H1 (cell line): ENCODE measurements at regions not wholly inside any gene's neighbourhood (a gene's known extent, or its start where the extent isn't known, plus 50 kb on each side); places are given as distances from the start of the nearest gene placed in this dataset.

Source experiments
- CTCF ChIA-PET: fragments of 300-600 bp; sonication (Branson Sonifier 250); formaldehyde crosslinking; loops from one replicate; lab custom pipeline; 2021; ENCODE audit not compliant: partially characterized antibody; lab: Charles Lee
- POLR2A ChIA-PET: fragments of 300-600 bp; sonication (Branson Sonifier 250); formaldehyde crosslinking; loops from one replicate; lab custom pipeline; 2021; ENCODE audit warnings: inconsistent platforms; ENCODE audit not compliant: partially characterized antibody; lab: Charles Lee
- DNase-seq, 2 experiments: peaks; one replicate each; pipeline versions ENCODE4 v3.0.0 to v3.0.0-alpha.2; 2010 to 2022; ENCODE audit warnings: low spot score in 2 of 2, low read depth in 1 of 2, mixed read lengths in 1 of 2
- FAIRE-seq: peaks from 2 replicates; lab custom pipeline; 2011; peaks lifted over from hg19 to GRCh38; lab: Jason Lieb, UNC
- H2AFZ ChIP-seq: 2 replicates; pipeline ENCODE4 v1.8.1; 2012; ENCODE audit warnings: low read length, inconsistent platforms
- H2AK5ac ChIP-seq: 2 replicates; pipeline ENCODE4 v1.6.1; 2013; ENCODE audit warnings: low read depth, low read length
- H2BK120ac ChIP-seq: replicated peaks from 2 replicates; pipeline ENCODE3; 2013; ENCODE audit warnings: low read depth, low read length, inconsistent platforms
- H2BK12ac ChIP-seq: 2 replicates; pipeline ENCODE4 v1.6.1; 2013; ENCODE audit warnings: low read depth, low read length
- H2BK15ac ChIP-seq: 2 replicates; pipeline ENCODE4 v1.6.1; 2013; ENCODE audit warnings: low read length
- H2BK20ac ChIP-seq: 2 replicates; pipeline ENCODE4 v1.6.1; 2013; ENCODE audit warnings: low read length
- H2BK5ac ChIP-seq: 2 replicates; pipeline ENCODE4 v1.6.1; 2013; ENCODE audit warnings: low read depth, low read length
- H3K14ac ChIP-seq: 2 replicates; pipeline ENCODE4 v1.6.1; 2013; ENCODE audit warnings: inconsistent platforms; ENCODE audit not compliant: insufficient read length
- H3K18ac ChIP-seq: 2 replicates; pipeline ENCODE4 v1.6.1; 2013; ENCODE audit warnings: low read length; ENCODE audit errors: extremely low read depth
- H3K23ac ChIP-seq: 2 replicates; pipeline ENCODE4 v1.6.1; 2013; ENCODE audit warnings: inconsistent platforms; ENCODE audit not compliant: insufficient read length
- H3K23me2 ChIP-seq: 2 replicates; pipeline ENCODE4 v1.6.1; 2013; ENCODE audit warnings: low read depth, low read length
- H3K27ac ChIP-seq: 2 replicates; pipeline ENCODE4 v1.6.1; 2011; ENCODE audit warnings: low read depth, low read length, inconsistent platforms
- H3K27me3 ChIP-seq, 4 experiments: replicated peaks in 1 of 4; 1 replicate in 1 of 4; 2 replicates in 3 of 4; pipeline versions ENCODE4 v1.6.1 to v1.8.1; 2011 to 2013; ENCODE audit warnings: low read length in 3 of 4, mild to moderate bottlenecking in 3 of 4, inconsistent platforms in 2 of 4, mixed read lengths in 2 of 4, moderate library complexity in 1 of 4; ENCODE audit not compliant: control insufficient read depth in 3 of 4, insufficient read depth in 3 of 4; ENCODE audit errors: extremely low read depth in 1 of 4
- H3K36me3 ChIP-seq, 4 experiments: 2 replicates each; pipeline versions ENCODE4 v1.6.1 to v1.8.1; 2011 to 2013; ENCODE audit warnings: mild to moderate bottlenecking in 4 of 4, low read length in 3 of 4, moderate library complexity in 2 of 4, control low read depth in 1 of 4, inconsistent platforms in 1 of 4; ENCODE audit not compliant: insufficient read depth in 4 of 4, control insufficient read depth in 2 of 4
- H3K4ac ChIP-seq: replicated peaks from 2 replicates; pipeline ENCODE3; 2013; ENCODE audit warnings: low read length, low read depth, mixed read lengths, inconsistent platforms; ENCODE audit not compliant: insufficient read length
- H3K4me1 ChIP-seq, 4 experiments: replicated peaks in 1 of 4; 1 replicate in 1 of 4; 2 replicates in 3 of 4; pipeline versions ENCODE4 v1.6.1 to v1.8.1; 2011 to 2013; ENCODE audit warnings: low read length in 3 of 4, inconsistent platforms in 2 of 4, mixed read lengths in 1 of 4; ENCODE audit not compliant: insufficient read depth in 4 of 4, control insufficient read depth in 3 of 4
- H3K4me2 ChIP-seq, 2 experiments: 2 replicates each; pipeline versions ENCODE4 v1.6.1 to v1.8.1; 2011 to 2013; ENCODE audit warnings: low read depth in 2 of 2, low read length in 2 of 2, control low read depth in 1 of 2, inconsistent platforms in 1 of 2, mild to moderate bottlenecking in 1 of 2; ENCODE audit not compliant: insufficient read depth in 1 of 2
- H3K4me3 ChIP-seq, 4 experiments: fragments of 200-600, 300-600 bp in 1 of 4; sonication (generic), shearing (Covaris generic), sonication (Bioruptor Twin) in 1 of 4; 2 replicates each; pipeline versions ENCODE4 v1.5.1 to v1.8.1; 2011 to 2016; ENCODE audit warnings: low read length in 4 of 4, low read depth in 3 of 4, control low read depth in 2 of 4, inconsistent platforms in 2 of 4, mild to moderate bottlenecking in 2 of 4, mixed read lengths in 1 of 4, moderate library complexity in 1 of 4; ENCODE audit not compliant: insufficient read depth in 2 of 4; ENCODE audit errors: extremely low read depth in 1 of 4
- H3K56ac ChIP-seq: replicated peaks from 2 replicates; pipeline ENCODE3; 2013; ENCODE audit warnings: low read depth, mild to moderate bottlenecking, mixed read lengths, low read length, inconsistent platforms; ENCODE audit not compliant: insufficient read length
- H3K79me1 ChIP-seq: 2 replicates; pipeline ENCODE4 v1.6.1; 2013; ENCODE audit warnings: low read depth, low read length, control low read depth
- H3K79me2 ChIP-seq, 2 experiments: 2 replicates each; pipeline versions ENCODE4 v1.6.1 to v1.8.1; 2012 to 2013; ENCODE audit warnings: low read length in 2 of 2, mild to moderate bottlenecking in 2 of 2, inconsistent platforms in 1 of 2; ENCODE audit not compliant: insufficient read depth in 2 of 2, control insufficient read depth in 1 of 2
- H3K9ac ChIP-seq, 4 experiments: replicated peaks in 1 of 4; 1 replicate in 1 of 4; 2 replicates in 3 of 4; pipeline versions ENCODE4 v1.6.1 to v1.8.1; 2011 to 2013; ENCODE audit warnings: low read depth in 3 of 4, low read length in 3 of 4, control low read depth in 2 of 4, mild to moderate bottlenecking in 2 of 4, moderate library complexity in 2 of 4, inconsistent platforms in 1 of 4; ENCODE audit errors: extremely low read depth in 1 of 4
- H3K9me3 ChIP-seq, 2 experiments: 2 replicates each; pipeline versions ENCODE4 v1.6.1 to v1.8.1; 2012 to 2013; ENCODE audit warnings: mild to moderate bottlenecking in 2 of 2, moderate library complexity in 2 of 2, control low read depth in 1 of 2, inconsistent platforms in 1 of 2, low read depth in 1 of 2, low read length in 1 of 2, mixed read lengths in 1 of 2; ENCODE audit not compliant: insufficient read depth in 2 of 2
- H4K20me1 ChIP-seq, 2 experiments: replicated peaks in 1 of 2; 2 replicates each; pipeline versions ENCODE3 to v1.8.1; 2011 to 2013; ENCODE audit warnings: inconsistent platforms in 2 of 2, low read length in 2 of 2, mild to moderate bottlenecking in 1 of 2; ENCODE audit not compliant: insufficient read depth in 2 of 2, control insufficient read depth in 1 of 2
- H4K5ac ChIP-seq: 2 replicates; pipeline ENCODE4 v1.6.1; 2013; ENCODE audit warnings: low read length, low read depth, mixed read lengths, inconsistent platforms; ENCODE audit not compliant: insufficient read length
- H4K8ac ChIP-seq: 2 replicates; pipeline ENCODE4 v1.8.0; 2013; ENCODE audit warnings: mild to moderate bottlenecking, moderate library complexity, low read length, inconsistent platforms; ENCODE audit not compliant: insufficient read depth; ENCODE audit errors: extremely low read depth
- H4K91ac ChIP-seq: replicated peaks from 2 replicates; pipeline ENCODE3; 2013; ENCODE audit warnings: low read length, mixed read lengths, inconsistent platforms; ENCODE audit not compliant: insufficient read length
- GABPA ChIP-seq: IDR thresholded peaks from 2 replicates; pipeline ENCODE4 v1.6.1; 2011; ENCODE audit warnings: mild to moderate bottlenecking, low read length, moderate library complexity, borderline replicate concordance; ENCODE audit not compliant: insufficient read depth
- RFX5 ChIP-seq: IDR thresholded peaks from 2 replicates; pipeline ENCODE4 v1.6.1; 2011; ENCODE audit warnings: low read depth, low read length, improper control_type of control experiment, borderline replicate concordance
- SRF ChIP-seq: IDR thresholded peaks from 2 replicates; pipeline ENCODE4 v1.6.1; 2011; ENCODE audit warnings: mild to moderate bottlenecking, low read depth, low read length, moderate library complexity
- TAF7 ChIP-seq: optimal IDR thresholded peaks from 2 replicates; pipeline ENCODE3; 2011; ENCODE audit warnings: low read depth, mild to moderate bottlenecking, inconsistent platforms, low read length, moderate library complexity, borderline replicate concordance
- WGBS, 2 experiments: shearing (Covaris generic) in 1 of 2; methylation state at CpG; one replicate each; pipeline versions ENCODE4 v1.1.6 to v1.1.7; 2013 to 2015; ENCODE audit warnings: low lambda C conversion rate in 2 of 2, mixed read lengths in 2 of 2, inconsistent platforms in 1 of 2, low coverage in 1 of 2, missing lambda C conversion rate in 1 of 2; ENCODE audit not compliant: insufficient replicate concordance in 2 of 2, insufficient coverage in 1 of 2, insufficient read length in 1 of 2; ENCODE audit errors: extremely low coverage in 1 of 2, missing lambda C conversion rate in 1 of 2; 5-methylcytosine and 5-hydroxymethylcytosine counted together

DNA sequence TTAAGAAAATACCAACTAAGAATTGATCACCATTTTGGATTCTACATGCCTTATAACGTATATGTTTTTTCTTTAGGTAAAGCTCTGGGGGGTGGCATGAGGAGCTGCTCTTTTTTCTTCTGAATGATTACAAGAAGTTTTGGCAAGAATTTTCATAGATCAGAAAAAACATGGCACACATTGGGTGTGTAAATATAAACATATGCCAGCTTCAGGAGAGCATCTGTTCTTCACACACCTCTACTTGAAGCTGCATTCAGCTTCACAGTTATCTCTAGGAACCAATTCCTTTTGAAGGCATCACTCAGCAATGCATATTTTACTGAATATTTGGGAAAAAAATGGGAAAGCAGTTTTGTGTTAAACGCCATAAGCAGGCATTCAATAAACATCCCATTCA is 122.7 kb upstream of the GHR start:
- CTCF ChIA-PET: interaction anchor here (0.6 to 1.5 kb wide), 2 partner anchors 122 to 295 kb away, joined by 3 to 5 read pairs; partner anchors contain the start of gene GHR
- H3K56ac ChIP-seq: no peak overlapping the region
- H3K27me3 ChIP-seq: no peaks in the 10 kb centered on the region
- no peak overlapping the region for H2AK5ac ChIP-seq
- H3K36me3 ChIP-seq: no peaks in the 10 kb centered on the region
- 85% methylated on average over 2 of the region's 2 CpGs; no CpG with 5 or more reads in 1 of the 2 experiments for WGBS, 2 experiments
- H3K9ac ChIP-seq: no peak overlapping the region
- no peak overlapping the region for H4K8ac ChIP-seq
- no peak overlapping the region for H2BK12ac ChIP-seq
- H3K79me1 ChIP-seq: no peaks in the 10 kb centered on the region
- DNase-seq: no peak
- no peaks in the 10 kb centered on the region for H3K79me2 ChIP-seq
- H3K14ac ChIP-seq: no peak overlapping the region
- no peak overlapping the region for H3K23ac ChIP-seq
- no peak overlapping the region for H3K4me3 ChIP-seq
- H3K4ac ChIP-seq: no peak overlapping the region
- no peak overlapping the region for H3K18ac ChIP-seq
- TF ChIP-seq SRF: no peak
- TF ChIP-seq RFX5: no peak
- no peak for TF ChIP-seq TAF7
- TF ChIP-seq GABPA: no peak
- TF ChIP-seq, all 59 proteins: peak for 0
- H3K9me3 ChIP-seq: peaks cover 5 to 7% of the 10 kb centered on the region in 2 experiments; a peak in 3 of 4 replicates
- H4K20me1 ChIP-seq: no peaks in the 10 kb centered on the region
- no peaks in the 10 kb centered on the region for H3K23me2 ChIP-seq
- H4K91ac ChIP-seq: no peak overlapping the region
- H3K4me2 ChIP-seq: no peak overlapping the region
- FAIRE-seq: no peak
- no peak overlapping the region for H2BK15ac ChIP-seq
- no peak overlapping the region for H2BK120ac ChIP-seq
- H4K5ac ChIP-seq: no peak overlapping the region
- no peak overlapping the region for H2AFZ ChIP-seq
- no peak overlapping the region for H2BK5ac ChIP-seq
- no peak overlapping the region for H2BK20ac ChIP-seq
- no peaks in the 10 kb centered on the region for H3K4me1 ChIP-seq
- no peak overlapping the region for H3K27ac ChIP-seq
- POLR2A ChIA-PET: no interaction called here
